Left ventricle myocardium inferior (tissue), 1 donor: ENCODE measurements at regions not wholly inside any gene's neighbourhood (a gene's known extent, or its start where the extent isn't known, plus 50 kb on each side); places are given as distances from the start of the nearest gene placed in this dataset.

Source experiments
- DNase-seq: peaks from one replicate; pipeline ENCODE4 v3.0.0-alpha.2; 2020
- H3K27ac ChIP-seq: fragments of 200-600 bp; replicated peaks from 2 replicates; pipeline ENCODE4 v1.8.0; 2021
- H3K27me3 ChIP-seq: fragments of 200-600 bp; 2 replicates; pipeline ENCODE4 v1.8.0; 2021; ENCODE audit warnings: low read depth
- H3K36me3 ChIP-seq: fragments of 200-600 bp; 2 replicates; pipeline ENCODE4 v1.8.0; 2021
- H3K4me1 ChIP-seq: fragments of 200-600 bp; 2 replicates; pipeline ENCODE4 v1.8.0; 2021
- H3K4me3 ChIP-seq: fragments of 200-600 bp; 2 replicates; pipeline ENCODE4 v1.8.0; 2021; ENCODE audit warnings: mild to moderate bottlenecking, moderate library complexity
- H3K9me3 ChIP-seq: fragments of 200-600 bp; replicated peaks from 2 replicates; pipeline ENCODE4 v1.8.0; 2021
- intact Hi-C: fragments of 100-400 bp; cut with micrococcal nuclease; formaldehyde crosslinking; loops from one replicate; pipeline ENCODE4 v1.11.0; 2022
- TF ChIP-seq, protein P1 (sequence below): fragments of 200-600 bp; IDR thresholded peaks from 2 replicates; pipeline ENCODE4 v1.8.0; 2021; ENCODE audit warnings: antibody characterized with exemption, mild to moderate bottlenecking, borderline replicate concordance
- donor health status: DM: no; HTN: yes; CAD: no; lungs with severe emphysema.

DNA sequence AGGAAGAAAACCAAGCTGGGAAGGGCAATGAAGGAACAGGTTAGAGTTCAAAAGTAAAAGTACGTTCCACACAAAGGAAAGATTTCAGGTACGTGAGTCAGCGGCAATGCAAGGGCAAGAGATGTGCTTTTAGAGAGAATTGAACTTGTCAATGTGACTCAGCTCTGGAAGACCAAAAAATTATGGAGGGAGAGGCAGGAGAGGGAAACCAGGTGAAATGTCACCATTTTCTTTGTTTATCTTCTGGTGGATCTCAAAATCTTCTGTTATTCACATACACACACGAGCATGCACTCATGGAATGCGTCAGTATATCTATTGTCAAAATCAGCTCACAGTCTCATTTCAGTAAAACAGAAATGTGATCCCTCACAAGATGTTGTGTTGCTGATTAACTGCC lies 148.8 kb upstream of the RFX3 start:
- Histone ChIP-seq H3K4me3 (no peak overlapping the region), H3K36me3 (no peaks in the 10 kb centered on the region), H3K4me1 (no peaks in the 10 kb centered on the region), H3K27ac (no peak overlapping the region), H3K27me3 (no peaks in the 10 kb centered on the region), H3K9me3 (no peaks in the 10 kb centered on the region)
- TF ChIP-seq, protein P1, sequence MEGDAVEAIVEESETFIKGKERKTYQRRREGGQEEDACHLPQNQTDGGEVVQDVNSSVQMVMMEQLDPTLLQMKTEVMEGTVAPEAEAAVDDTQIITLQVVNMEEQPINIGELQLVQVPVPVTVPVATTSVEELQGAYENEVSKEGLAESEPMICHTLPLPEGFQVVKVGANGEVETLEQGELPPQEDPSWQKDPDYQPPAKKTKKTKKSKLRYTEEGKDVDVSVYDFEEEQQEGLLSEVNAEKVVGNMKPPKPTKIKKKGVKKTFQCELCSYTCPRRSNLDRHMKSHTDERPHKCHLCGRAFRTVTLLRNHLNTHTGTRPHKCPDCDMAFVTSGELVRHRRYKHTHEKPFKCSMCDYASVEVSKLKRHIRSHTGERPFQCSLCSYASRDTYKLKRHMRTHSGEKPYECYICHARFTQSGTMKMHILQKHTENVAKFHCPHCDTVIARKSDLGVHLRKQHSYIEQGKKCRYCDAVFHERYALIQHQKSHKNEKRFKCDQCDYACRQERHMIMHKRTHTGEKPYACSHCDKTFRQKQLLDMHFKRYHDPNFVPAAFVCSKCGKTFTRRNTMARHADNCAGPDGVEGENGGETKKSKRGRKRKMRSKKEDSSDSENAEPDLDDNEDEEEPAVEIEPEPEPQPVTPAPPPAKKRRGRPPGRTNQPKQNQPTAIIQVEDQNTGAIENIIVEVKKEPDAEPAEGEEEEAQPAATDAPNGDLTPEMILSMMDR: no peak
- intact Hi-C loops: no loop called here
- no peak for DNase-seq

DNA sequence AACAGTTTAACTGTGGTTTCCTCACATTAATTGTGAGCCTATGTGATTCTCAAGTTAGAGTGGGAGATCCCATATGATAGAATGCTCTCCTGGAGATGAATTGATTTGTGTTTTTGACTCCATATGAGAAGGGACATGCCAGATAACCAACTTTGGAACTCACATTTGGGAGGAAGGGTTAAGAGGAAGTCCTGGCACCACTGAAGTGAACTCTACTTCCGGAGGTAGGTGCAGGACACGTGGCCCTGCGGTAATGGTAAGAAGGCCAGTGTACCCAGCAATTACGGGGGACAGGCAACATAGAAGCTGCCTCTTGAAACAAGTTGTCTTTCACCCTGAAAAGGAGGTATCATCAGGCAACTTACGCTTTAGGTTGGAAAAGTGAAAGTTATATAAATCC lies 146.6 kb upstream of the RFX3 start:
- Histone ChIP-seq H3K4me3 (no peak overlapping the region), H3K36me3 (no peaks in the 10 kb centered on the region), H3K27me3 (no peaks in the 10 kb centered on the region), H3K9me3 (no peaks in the 10 kb centered on the region), H3K27ac (no peak overlapping the region), H3K4me1 (no peaks in the 10 kb centered on the region)
- no peak for DNase-seq
- intact Hi-C loops: no loop called here
- TF ChIP-seq, protein P1: no peak

DNA sequence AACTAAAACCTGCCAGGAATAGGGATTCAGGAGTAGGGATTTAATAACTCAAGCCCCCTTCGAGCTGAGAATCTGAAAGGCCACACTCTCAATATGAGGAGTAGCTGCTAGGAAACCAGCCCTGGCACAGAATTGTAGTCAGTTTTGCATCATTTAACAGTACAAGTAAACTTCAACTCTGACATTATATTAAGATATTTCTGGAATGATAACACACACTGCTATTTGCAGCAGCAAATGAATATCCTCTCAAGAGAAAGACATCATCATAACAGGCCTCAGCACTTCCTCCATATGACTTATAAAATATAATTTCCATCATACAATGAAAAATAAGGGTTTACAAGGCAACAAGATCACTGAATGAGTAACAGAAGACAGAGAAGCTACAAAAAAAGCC lies 138.2 kb upstream of the RFX3 start:
- Histone ChIP-seq H3K4me3 (no peak overlapping the region), H3K9me3 (no peaks in the 10 kb centered on the region), H3K4me1 (no peaks in the 10 kb centered on the region), H3K36me3 (no peaks in the 10 kb centered on the region), H3K27me3 (no peaks in the 10 kb centered on the region), H3K27ac (no peak overlapping the region)
- intact Hi-C loops: no loop called here
- no peak for DNase-seq
- TF ChIP-seq, protein P1: no peak

DNA sequence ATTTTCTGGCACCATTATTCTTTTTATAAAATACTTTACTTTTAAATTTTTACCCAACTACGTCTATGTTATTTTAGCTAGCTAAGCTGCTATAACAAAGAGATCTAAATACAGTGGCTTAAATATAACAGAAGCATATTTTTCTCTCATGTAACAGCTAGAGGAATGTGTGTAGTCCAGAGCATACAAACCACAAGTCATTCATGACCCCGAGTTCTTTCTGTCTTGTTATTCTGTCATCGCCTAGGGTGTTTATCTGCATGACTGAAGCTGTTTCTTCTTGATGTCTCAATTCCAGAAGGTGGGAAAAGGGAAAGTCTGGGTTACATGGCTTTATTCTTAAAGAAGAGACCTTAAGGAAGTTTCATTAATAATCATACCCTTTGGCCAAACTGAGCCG lies 136.9 kb upstream of the RFX3 start:
- Histone ChIP-seq H3K4me3 (no peak overlapping the region), H3K4me1 (no peaks in the 10 kb centered on the region), H3K27me3 (no peaks in the 10 kb centered on the region), H3K9me3 (no peaks in the 10 kb centered on the region), H3K27ac (no peak overlapping the region), H3K36me3 (no peaks in the 10 kb centered on the region)
- TF ChIP-seq, protein P1: no peak
- DNase-seq: no peak
- intact Hi-C loops: no loop called here

DNA sequence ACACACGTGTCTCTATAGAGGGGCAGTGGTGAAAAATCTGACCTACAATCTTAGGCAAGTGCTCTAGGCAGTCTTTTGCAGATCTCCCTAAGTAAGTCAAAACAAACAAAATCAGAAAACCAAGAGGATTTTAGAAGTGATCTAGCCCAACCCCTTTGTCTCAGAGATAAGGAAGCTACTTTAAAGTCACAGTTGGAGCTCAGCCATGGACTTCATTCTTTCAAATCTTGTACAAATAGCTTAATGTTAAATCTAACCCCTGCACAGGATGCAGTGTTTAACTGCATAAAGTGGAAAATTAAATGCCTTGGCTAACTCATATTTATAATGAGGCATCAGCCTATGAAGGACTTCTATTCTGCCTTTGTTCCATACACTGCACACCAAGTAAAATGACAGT lies 135.1 kb upstream of the RFX3 start:
- TF ChIP-seq, protein P1: no peak
- H3K27me3 ChIP-seq: no peaks in the 10 kb centered on the region
- no peaks in the 10 kb centered on the region for H3K9me3 ChIP-seq
- intact Hi-C loops: no loop called here
- no peaks in the 10 kb centered on the region for H3K36me3 ChIP-seq
- H3K4me3 ChIP-seq: no peak overlapping the region
- DNase-seq: no peak
- no peaks in the 10 kb centered on the region for H3K4me1 ChIP-seq
- no peak overlapping the region for H3K27ac ChIP-seq

DNA sequence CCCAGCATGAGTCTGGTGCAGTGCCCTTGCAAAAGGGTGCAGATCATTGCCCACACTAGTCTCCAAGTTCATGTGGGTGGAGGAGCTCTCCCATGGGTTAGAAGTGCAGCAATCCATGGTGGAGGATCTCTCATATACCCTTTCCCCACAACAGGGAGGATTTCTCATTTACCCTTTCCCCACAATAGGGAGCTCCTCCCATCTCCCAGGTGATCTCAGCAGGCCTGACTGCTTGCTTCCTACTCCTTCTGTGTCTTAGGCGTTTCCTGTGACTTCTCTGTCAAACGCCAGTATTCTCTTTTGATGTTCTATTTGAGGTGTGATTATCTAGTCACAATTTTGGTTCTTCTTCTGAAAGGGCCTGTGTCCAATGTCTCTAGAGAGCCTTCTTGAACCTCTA lies 133.8 kb upstream of the RFX3 start:
- Histone ChIP-seq H3K9me3 (no peaks in the 10 kb centered on the region), H3K27me3 (no peaks in the 10 kb centered on the region), H3K36me3 (no peaks in the 10 kb centered on the region), H3K4me1 (no peaks in the 10 kb centered on the region), H3K4me3 (no peak overlapping the region), H3K27ac (no peak overlapping the region)
- no peak for DNase-seq
- TF ChIP-seq, protein P1: no peak
- intact Hi-C loops: loop anchor here (10.0 kb wide), 1 partner anchor 195 kb away; no protein-coding TSS in a partner anchor
